HG03103 (cell line): ENCODE measurements at regions not wholly inside any gene's neighbourhood (a gene's known extent, or its start where the extent isn't known, plus 50 kb on each side); places are given as distances from the start of the nearest gene placed in this dataset.
"Not testable (repeated sequence)": the region's sequence is repeated elsewhere in the genome, so short reads cannot be mapped to it uniquely, and the experiment has no call there.

Experiments used
- ATAC-seq: cut with Tn5 transposase; IDR thresholded peaks from one replicate; pipeline ENCODE4 v1.9.1; 2021; ENCODE audit warnings: low read depth; ENCODE audit not compliant: unreplicated experiment

- ATAC-seq = no peak
Measured at GRCh38 chr14:30349520-30349919, 209.4 kb upstream of the G2E3 start.

GRCh38 chr14:30354439-30354838 lies 204.5 kb upstream of the G2E3 start:
- no peak for ATAC-seq

- ATAC-seq = peak; percentile 64
Measured at GRCh38 chr14:30355431-30355913, 203.5 kb upstream of the G2E3 start.

- no peak for ATAC-seq
Measured at GRCh38 chr14:30356438-30357202, 202.3 kb upstream of the G2E3 start.

- no peak for ATAC-seq
Measured at GRCh38 chr14:30357791-30358190, 201.2 kb upstream of the G2E3 start.

GRCh38 chr14:30362369-30363218 lies 196.4 kb upstream of the G2E3 start:
- ATAC-seq = no peak

GRCh38 chr14:30363219-30363880 lies 195.6 kb upstream of the G2E3 start:
- not testable (repeated sequence) for ATAC-seq

GRCh38 chr14:30369502-30370180 lies 189.3 kb upstream of the G2E3 start:
- ATAC-seq = no peak

GRCh38 chr14:30373053-30373452 lies 185.9 kb upstream of the G2E3 start:
- ATAC-seq = no peak

GRCh38 chr14:30373526-30373925 lies 185.4 kb upstream of the G2E3 start:
- no peak for ATAC-seq

- ATAC-seq = peak; percentile 99
Measured at GRCh38 chr14:30375296-30375892, 183.6 kb upstream of the G2E3 start.

- no peak for ATAC-seq
Measured at GRCh38 chr14:30381861-30382480, 177.0 kb upstream of the G2E3 start.

GRCh38 chr14:30385925-30386324 lies 173.0 kb upstream of the G2E3 start:
- ATAC-seq = no peak

GRCh38 chr14:30387871-30388270 lies 171.1 kb upstream of the G2E3 start:
- ATAC-seq = no peak

GRCh38 chr14:30389134-30389876 lies 169.7 kb upstream of the G2E3 start:
- ATAC-seq = no peak

GRCh38 chr14:30389877-30390385 lies 169.0 kb upstream of the G2E3 start:
- ATAC-seq = no peak

- ATAC-seq = no peak
Measured at GRCh38 chr14:30395065-30395464, 163.9 kb upstream of the G2E3 start.

- no peak for ATAC-seq
Measured at GRCh38 chr14:30402846-30403245, 156.1 kb upstream of the G2E3 start.

GRCh38 chr14:30403791-30404190 lies 155.2 kb upstream of the G2E3 start:
- ATAC-seq = no peak
